OCI-LY7 (cell line): ENCODE measurements at regions not wholly inside any gene's neighbourhood (a gene's known extent, or its start where the extent isn't known, plus 50 kb on each side); places are given as distances from the start of the nearest gene placed in this dataset.

Experiments used
- EZH2phosphoT487 ChIP-seq: fragments of 200-600 bp; sonication (generic); IDR thresholded peaks from 2 replicates; pipeline ENCODE4 v1.6.1; 2018; ENCODE audit warnings: low read depth, borderline replicate concordance, mild to moderate bottlenecking, mixed run types, antibody characterized with exemption, low read length, moderate library complexity, mixed read lengths
- TF ChIP-seq, protein P1 (sequence below): fragments of 200-600 bp; sonication (generic); conservative IDR thresholded peaks from 2 replicates; pipeline ENCODE4 v1.5.1; 2014; ENCODE audit warnings: mild to moderate bottlenecking, antibody characterized with exemption, low read length, moderate library complexity, mixed read lengths

DNA sequence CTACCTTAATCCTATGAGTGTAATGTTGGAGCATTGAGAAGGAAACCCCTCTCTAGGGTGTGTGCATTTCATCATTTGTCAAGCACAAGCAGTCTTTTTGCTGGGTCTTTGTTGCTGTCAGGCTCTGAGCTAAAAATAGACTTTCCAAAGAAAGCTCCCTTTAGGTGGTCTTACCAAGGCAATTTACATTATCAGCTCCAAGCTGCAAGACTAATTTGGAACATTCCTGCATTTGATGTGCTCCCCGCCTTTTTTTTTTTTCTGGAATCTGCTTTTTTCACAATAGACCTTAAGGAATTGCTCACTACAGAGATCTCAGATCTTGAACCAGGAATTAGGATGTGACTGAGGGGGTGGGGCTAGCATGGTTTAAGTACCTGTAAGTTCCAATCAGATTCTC lies 60.6 kb upstream of the STAC start:
- TF ChIP-seq, protein P1, sequence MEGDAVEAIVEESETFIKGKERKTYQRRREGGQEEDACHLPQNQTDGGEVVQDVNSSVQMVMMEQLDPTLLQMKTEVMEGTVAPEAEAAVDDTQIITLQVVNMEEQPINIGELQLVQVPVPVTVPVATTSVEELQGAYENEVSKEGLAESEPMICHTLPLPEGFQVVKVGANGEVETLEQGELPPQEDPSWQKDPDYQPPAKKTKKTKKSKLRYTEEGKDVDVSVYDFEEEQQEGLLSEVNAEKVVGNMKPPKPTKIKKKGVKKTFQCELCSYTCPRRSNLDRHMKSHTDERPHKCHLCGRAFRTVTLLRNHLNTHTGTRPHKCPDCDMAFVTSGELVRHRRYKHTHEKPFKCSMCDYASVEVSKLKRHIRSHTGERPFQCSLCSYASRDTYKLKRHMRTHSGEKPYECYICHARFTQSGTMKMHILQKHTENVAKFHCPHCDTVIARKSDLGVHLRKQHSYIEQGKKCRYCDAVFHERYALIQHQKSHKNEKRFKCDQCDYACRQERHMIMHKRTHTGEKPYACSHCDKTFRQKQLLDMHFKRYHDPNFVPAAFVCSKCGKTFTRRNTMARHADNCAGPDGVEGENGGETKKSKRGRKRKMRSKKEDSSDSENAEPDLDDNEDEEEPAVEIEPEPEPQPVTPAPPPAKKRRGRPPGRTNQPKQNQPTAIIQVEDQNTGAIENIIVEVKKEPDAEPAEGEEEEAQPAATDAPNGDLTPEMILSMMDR: no peak
- TF ChIP-seq EZH2phosphoT487: no peak
